Activated CD4-positive, alpha-beta T cell treated with anti-CD3 and anti-CD28 coated beads for 48 hours (primary cell): ENCODE measurements at regions not wholly inside any gene's neighbourhood (a gene's known extent, or its start where the extent isn't known, plus 50 kb on each side); places are given as distances from the start of the nearest gene placed in this dataset.

Experiments used
- DNase-seq: peaks from one replicate; pipeline ENCODE4 v3.0.0-alpha.2; 2020

- DNase-seq = no peak
Observed at GRCh38 chr6:95244751-95245150, 332.6 kb upstream of the MANEA start.

- no peak for DNase-seq
Observed at GRCh38 chr6:95248499-95248898, 328.8 kb upstream of the MANEA start.

- DNase-seq = no peak
Observed at GRCh38 chr6:95249175-95249574, 328.2 kb upstream of the MANEA start.

GRCh38 chr6:95249661-95250060 lies 327.7 kb upstream of the MANEA start:
- DNase-seq = no peak

GRCh38 chr6:95263840-95264239 lies 313.5 kb upstream of the MANEA start:
- DNase-seq = no peak

GRCh38 chr6:95266537-95267258 lies 310.6 kb upstream of the MANEA start:
- no peak for DNase-seq

- no peak for DNase-seq
Observed at GRCh38 chr6:95274686-95275235, 302.6 kb upstream of the MANEA start.

GRCh38 chr6:95279616-95280015 lies 297.7 kb upstream of the MANEA start:
- DNase-seq = no peak

GRCh38 chr6:95280686-95281273 lies 296.6 kb upstream of the MANEA start:
- no peak for DNase-seq

GRCh38 chr6:95285881-95286280 lies 291.5 kb upstream of the MANEA start:
- DNase-seq = no peak

- DNase-seq = no peak
Observed at GRCh38 chr6:95286874-95287273, 290.5 kb upstream of the MANEA start.

- no peak for DNase-seq
Observed at GRCh38 chr6:95288251-95288650, 289.1 kb upstream of the MANEA start.

GRCh38 chr6:95292011-95292410 lies 285.3 kb upstream of the MANEA start:
- DNase-seq = no peak

GRCh38 chr6:95293257-95293656 lies 284.1 kb upstream of the MANEA start:
- no peak for DNase-seq

GRCh38 chr6:95294043-95294442 lies 283.3 kb upstream of the MANEA start:
- DNase-seq = no peak

GRCh38 chr6:95309545-95309944 lies 267.8 kb upstream of the MANEA start:
- no peak for DNase-seq

GRCh38 chr6:95318137-95318536 lies 259.2 kb upstream of the MANEA start:
- DNase-seq = no peak

GRCh38 chr6:95321126-95321525 lies 256.2 kb upstream of the MANEA start:
- DNase-seq = no peak

GRCh38 chr6:95325916-95326315 lies 251.4 kb upstream of the MANEA start:
- no peak for DNase-seq

GRCh38 chr6:95328231-95328630 lies 249.1 kb upstream of the MANEA start:
- DNase-seq = no peak

- no peak for DNase-seq
Observed at GRCh38 chr6:95352064-95352795, 225.1 kb upstream of the MANEA start.

GRCh38 chr6:95354551-95354950 lies 222.8 kb upstream of the MANEA start:
- no peak for DNase-seq

GRCh38 chr6:95357380-95358020 lies 219.8 kb upstream of the MANEA start:
- no peak for DNase-seq
